GF-D8 (cell line): ENCODE measurements at regions not wholly inside any gene's neighbourhood (a gene's known extent, or its start where the extent isn't known, plus 50 kb on each side); places are given as distances from the start of the nearest gene placed in this dataset.
"Not testable (repeated sequence)": the region's sequence is repeated elsewhere in the genome, so short reads cannot be mapped to it uniquely, and the experiment has no call there.

ENCODE experiments used
- DNase-seq: peaks from one replicate; lab custom pipeline; 2025; lab: John Stamatoyannopoulos, UW

DNA sequence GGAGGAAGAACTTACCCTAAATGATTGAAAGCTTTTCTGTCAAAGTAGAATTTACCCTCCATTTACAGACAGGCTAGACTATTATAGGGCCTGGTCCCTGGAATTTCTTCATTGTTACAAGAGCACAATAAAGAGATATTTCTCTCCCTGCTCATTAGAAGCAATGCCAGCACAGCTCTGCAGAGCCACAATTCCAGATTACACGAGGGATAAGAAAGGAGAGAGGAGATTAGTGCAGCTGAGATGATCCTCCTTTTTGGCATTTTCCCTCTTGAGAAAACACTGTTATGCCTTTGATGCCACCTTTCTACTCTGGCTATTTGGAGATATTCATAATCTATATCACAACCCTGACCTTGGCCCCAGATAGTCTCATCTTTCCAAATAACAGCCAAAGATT is 1119.5 kb upstream of the TMPRSS15 start:
- no peak for DNase-seq

DNA sequence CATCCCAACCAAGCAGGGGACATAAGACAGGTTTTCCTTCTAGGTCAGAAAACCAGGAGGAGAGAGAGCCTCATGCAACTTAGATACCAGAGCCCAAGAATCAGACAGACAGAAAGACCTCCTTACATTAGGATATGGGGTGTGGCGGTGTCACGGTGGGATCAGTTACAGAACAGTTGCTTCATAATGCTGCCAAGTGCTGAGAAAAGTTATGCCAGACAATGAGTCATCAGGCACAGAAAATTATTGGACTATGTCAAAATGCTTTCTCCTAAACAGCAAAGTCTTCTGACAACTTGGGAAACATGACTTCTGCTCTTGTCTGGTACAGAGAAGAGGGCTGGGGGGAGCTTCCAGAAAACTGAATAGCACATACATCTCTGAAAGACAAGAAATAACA is 1120.2 kb upstream of the TMPRSS15 start:
- no peak for DNase-seq

DNA sequence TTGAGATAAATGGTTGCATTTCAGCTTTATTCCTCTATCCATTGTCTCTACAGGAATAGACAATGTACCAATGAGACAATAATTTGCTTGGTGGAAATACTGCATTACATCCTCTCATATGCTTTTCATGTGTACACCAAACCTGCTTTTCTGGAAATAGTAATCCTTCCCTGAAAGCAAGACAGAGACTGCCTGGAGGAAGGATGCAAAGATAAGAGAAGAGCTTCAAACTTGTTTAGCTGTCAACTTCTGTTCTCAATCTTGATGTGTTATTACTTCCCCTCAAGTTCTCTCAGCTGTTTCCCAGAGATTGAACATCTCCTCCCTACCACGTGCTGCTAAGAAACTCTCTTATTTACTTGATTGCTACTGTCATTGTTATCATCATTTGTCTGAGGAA is 1125.4 kb upstream of the TMPRSS15 start:
- no peak for DNase-seq

DNA sequence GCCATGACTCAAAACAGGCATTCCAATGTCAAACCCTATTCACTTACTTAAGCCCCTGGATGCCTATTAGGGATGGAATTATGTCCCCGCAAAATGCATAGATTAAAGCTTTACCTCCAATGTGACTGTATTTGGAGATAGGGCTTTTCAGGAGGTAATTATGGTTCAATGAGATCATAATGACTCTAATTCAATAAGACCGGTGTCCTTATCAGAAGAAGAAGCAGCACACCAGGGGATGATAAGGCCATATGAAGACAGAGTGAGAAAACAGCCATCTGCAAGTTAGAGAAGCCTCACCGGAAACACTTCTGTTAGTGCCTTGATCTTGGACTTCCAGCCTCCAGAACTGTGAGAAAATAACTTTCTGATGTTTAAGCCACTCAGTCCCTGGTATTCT is 1131.8 kb upstream of the TMPRSS15 start:
- no peak for DNase-seq

DNA sequence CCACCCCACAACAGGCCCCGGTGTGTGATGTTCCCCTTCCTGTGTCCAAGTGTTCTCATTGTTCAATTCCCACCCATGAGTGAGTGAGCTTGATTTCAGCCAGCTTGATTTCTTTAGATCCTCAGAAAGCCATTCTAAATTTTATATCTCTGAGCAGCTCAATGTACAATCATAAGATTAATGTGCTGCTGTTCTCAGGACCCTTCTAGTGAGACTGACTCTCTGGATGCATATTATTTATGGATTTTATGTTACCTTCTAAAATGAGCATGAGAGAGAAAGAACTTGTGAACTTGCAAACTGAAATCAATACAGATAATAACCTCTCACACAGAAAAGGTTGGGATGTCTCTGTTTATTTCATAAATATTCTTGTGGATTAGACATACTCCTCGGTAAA is 1133.5 kb upstream of the TMPRSS15 start:
- no peak for DNase-seq

DNA sequence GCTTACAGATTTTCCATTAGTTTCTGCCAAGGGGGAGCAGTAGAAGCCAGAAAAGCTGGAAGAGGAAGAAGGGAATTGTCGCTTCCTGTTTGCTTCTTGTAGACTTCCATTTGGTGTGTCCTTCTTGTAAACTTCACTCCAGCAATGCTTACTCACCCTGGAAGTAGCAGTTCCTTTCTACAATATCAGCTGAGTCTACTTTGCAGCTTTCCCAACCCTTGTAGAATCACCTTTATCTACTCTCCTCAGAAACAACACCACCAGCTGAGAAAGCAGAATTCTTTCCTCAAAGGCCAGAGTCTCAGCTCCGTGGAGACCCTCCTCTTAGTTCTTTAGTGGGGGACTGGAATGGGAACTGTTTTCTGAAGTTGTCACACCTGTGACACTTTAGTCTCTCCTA is 1136.7 kb upstream of the TMPRSS15 start:
- no peak for DNase-seq

DNA sequence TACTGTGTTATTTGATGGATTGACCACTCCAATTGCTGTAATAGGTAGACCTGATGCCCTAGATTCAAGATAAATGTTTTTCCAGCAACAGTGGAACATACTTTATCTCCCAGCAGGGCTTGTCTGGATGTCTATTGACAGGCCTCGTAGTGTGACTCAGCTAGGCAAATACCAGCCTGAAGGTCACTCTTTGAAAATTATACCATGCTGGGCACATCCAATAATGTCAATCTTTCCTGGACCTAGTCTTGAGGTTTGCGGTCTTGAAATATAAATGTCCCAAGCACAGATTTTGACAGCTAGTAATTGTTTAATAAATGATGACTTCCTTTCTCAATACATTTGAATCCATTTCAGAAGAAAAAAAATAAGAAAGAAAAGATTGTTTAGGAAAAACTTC is 1138.0 kb upstream of the TMPRSS15 start:
- no peak for DNase-seq

DNA sequence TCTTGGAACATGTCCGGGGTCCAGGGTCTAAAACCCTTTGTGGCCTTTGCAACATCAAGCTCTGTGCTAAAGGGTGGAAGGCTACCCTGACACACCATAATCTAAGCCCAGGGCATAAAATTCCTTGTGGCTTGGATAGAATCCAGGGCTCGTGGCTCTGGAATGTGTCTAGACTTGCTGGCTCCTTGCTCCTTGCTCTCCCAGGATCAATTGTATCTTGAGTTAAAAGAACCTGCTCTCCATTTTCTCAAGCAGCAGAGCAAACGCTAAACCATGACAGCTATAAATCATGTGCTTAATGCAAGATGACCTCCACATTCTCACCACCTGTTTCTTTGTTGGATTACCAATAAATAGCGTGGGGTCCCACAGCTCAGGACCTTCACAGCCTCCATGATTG is 1140.9 kb upstream of the TMPRSS15 start:
- not testable (repeated sequence) for DNase-seq

DNA sequence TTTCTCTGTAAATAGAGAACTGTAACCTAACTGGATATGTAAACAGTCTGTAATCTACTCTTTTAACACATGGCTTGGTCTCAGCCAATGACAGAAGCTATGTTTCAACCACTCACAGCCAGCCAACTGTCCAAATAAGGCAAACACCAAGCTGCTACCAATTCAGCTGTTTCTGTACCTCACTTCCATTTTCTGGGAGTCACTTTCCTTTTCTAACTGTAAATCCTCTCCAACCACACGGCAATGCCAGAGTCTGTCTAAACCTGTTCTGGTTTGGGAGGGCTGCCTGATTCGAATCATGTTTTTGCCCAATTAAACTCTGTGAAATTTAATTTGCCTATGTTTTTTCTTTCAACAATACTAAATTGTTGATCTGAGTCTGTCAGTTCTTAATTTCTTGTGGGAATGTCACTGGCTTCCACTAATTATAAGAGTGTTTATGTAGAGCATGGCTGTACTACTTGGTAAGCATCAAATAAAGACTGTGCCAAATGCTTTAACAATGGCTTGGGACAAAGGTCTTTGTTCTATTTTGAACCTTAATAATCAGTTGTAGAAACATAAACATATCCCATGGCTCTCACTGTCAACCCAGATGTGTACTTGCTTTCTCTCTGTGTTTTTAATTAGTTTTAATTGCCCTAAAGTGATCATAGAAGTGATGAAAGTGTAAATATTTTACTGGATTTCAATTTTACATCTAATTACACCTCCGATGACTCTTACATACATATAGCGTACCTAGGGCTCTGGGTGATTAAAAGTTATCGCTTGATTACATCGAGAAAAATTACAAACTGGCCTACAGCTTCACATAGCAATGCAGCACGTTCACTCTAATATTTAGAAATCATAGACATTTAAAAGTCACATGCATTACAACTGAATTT is 1144.6 kb upstream of the TMPRSS15 start:
- DNase-seq: no peak

DNA sequence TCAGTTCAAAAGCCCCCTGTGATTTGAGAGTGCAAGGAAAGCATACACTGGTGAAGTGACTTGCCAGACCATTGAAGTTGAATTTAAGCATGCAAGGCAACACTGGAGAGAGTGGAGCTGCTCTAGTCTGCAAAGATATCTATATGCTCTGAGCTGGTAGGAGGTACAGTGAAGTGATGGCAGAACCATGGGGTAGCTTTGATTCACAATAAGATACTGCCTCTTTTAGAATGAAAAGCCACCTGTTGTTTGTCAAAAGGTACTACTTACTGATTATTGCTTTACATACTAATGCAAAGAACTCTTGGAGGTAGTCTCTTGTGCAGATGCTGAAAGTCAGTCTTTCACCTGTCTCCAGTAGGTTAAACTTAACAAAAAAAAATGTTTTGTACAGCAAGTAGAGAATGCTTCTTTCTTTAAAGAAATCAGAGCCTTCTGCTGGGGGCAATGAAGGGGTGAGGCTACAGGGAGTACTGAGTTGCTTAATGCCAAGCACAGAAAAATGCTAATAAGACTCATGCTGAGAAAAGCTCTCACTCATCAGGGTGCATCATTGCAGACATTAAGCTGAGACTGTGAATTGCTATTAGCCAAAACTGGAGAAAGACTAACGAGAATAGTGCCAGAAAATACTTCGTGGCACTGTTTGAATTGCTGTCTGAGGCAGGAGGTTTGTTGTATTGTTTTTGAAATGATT is 1150.5 kb upstream of the TMPRSS15 start:
- no peak for DNase-seq

DNA sequence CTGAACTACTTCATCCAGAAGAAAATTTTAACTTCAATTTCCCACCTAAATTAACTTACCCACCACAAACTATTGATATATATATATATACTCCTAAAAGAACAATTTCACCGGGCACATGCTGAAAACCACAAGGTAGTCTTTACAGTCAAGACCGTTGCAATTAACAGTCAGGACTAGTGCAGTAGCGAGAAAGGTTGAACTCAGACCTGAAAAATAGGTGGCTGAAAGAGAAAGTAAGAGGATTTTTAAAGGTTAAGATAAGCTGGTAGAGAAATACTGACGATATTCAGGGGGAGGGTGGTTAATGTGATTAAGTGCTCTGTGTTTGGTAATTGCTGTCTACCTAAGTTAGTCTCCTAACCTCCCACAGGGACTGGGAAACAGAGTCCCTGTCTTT is 1153.5 kb upstream of the TMPRSS15 start:
- DNase-seq: no peak

DNA sequence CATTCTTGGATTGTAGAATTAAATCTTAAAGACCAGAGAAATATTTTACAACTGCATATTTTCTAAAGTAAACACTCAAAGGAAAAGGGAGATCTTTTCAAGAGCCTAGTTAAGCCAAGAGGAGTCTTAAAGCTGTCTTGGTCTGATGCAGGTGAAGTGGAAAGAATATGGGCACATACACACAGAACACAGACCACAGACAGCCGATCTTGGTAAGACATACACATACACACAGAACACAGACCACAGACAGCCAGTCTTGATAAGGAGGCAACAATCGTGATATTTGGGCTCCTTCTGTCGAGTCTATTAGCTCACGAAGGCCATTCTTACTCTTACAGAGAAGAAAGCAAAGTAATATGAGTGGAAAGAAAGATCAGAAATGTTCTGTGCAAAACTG is 1153.9 kb upstream of the TMPRSS15 start:
- no peak for DNase-seq

DNA sequence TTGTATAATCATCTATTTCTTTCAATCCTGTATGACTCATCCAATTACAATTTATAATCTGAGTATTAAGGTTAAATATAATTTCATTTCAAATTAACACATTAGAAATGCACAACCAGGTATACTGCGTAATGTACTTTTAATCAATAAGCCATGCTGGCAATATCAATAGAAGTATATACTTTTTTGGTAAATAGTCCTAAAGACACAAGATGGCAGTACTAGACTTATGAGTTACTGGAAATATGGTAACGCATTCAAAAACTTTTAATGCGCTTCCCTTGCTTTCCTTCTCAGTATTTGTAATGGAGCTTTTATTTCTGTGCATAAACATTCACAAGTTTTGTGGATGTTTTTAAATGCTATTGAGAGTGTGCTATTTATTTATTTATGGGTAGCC is 1162.0 kb upstream of the TMPRSS15 start:
- DNase-seq: no peak

DNA sequence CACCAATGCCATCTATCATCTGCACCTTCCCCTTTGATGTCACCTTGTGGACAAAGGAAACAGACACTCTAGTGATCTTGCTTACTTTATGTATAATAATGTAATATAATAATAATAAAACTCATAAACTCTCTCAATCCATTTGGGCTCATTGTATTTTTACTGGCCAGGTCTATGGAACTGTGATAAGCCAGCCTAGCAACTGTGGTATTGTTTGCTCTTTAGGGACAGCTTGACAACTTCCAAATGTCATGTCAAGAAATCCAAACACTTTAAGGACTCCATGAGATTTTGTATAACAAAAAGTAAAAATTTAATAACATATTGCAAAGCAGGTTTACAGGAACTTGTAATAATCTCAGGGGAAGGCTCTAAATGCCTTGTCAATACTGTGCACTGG is 1163.4 kb upstream of the TMPRSS15 start:
- no peak for DNase-seq

DNA sequence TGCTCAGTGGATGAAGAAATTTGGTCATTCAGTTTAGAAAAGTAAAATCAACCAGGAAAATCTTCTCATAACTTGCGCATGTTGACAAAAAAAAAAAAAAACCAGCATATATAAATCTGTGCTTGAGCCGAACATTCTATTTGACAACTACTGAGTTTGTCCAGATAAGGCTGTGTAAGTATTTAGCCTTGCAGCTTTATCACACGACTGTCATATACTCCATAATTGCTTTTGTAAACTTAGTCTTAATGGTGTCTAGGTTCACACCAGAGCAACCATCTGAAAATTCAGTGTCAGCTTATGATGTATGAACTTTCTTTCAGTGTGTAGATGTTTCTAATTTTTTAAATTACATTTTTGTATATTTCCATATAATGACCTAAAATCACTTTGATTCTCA is 1173.8 kb upstream of the TMPRSS15 start:
- no peak for DNase-seq

DNA sequence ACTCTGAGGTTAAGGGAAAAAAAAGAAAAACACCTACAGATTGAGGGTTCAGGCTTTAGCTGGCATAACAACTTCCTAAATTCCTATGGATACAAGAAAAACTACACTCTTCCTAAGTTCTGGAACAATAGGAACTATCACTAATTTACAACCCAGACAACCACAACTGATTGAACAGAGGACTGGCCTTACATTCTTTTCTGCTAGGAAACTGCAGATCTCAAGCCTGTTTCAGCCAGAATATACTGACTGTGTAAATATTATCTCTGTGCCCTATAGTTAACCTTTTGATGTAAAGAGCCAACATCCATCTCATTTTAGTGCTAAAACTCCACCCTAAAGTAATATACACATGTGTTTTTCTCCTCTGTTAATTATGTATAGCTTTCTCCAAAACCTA is 1186.5 kb upstream of the TMPRSS15 start:
- no peak for DNase-seq

DNA sequence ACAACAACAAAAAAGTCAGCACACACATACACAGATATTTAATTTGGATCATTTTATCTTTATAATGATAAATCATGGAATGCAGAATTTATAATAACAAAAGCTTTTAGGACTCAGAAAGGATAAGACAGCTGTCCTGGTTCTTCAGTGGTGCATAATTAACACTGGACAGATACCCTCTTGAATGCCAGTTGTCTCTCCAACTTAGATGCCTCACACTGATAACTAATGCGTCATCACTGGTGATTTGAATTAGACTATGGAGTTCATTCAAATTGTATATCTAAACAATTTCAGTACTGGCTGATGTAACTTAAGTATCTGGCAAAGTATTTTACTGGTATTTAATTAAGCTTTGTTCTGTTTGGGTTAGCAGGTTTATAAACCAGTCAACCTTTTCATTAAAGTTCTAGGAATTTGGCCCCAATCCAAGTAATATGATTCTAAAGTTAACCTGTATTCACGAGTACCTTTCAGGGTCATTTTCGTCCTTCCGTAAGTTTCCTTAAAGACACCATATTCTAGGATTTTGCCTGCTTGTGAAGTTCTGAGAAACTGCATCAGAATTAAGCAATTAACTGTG is 1199.5 kb upstream of the TMPRSS15 start:
- no peak for DNase-seq

DNA sequence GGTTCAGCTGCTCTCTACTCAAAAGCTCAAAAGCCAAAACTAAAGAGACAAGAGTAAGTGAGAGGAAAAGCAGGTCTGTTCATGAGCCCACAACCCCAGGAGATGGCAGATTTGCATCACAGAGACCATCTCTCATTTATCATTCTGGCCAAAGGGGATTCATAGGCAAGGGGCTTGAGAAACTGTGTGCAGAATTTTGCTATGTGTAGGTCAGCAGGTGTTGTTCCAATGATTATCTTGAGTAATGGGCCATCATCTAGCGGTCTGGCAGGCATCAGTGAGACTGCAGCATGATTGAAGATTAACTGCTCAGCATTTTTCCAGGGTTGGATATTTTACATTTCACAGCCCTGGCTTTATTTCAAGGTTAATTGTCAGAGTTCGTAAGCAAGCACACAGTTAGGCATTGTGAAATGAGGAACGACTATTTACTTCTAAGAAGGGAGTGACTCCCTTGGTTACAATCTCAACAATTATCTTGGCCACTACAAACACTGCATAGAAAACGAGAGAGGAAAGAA is 1204.6 kb upstream of the TMPRSS15 start:
- DNase-seq: peak; percentile 37

DNA sequence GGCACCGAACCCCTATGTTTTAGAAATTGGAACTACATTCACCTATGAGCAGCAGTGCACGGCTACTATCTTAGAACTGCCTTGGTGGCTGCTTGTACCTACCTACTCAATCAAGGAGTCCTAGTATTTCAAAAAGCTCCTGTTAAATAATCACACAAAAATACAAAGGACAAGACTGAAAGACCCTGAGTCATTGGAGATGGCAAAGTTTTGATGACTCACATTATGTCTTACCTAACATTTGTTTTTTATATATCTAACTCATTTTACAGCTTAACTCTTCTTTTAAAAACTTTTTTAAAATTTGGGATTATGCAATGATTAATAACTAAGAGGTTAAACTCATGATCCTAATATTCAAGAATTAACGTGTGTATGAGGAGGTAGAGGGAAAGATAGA is 1206.0 kb upstream of the TMPRSS15 start:
- DNase-seq: no peak

DNA sequence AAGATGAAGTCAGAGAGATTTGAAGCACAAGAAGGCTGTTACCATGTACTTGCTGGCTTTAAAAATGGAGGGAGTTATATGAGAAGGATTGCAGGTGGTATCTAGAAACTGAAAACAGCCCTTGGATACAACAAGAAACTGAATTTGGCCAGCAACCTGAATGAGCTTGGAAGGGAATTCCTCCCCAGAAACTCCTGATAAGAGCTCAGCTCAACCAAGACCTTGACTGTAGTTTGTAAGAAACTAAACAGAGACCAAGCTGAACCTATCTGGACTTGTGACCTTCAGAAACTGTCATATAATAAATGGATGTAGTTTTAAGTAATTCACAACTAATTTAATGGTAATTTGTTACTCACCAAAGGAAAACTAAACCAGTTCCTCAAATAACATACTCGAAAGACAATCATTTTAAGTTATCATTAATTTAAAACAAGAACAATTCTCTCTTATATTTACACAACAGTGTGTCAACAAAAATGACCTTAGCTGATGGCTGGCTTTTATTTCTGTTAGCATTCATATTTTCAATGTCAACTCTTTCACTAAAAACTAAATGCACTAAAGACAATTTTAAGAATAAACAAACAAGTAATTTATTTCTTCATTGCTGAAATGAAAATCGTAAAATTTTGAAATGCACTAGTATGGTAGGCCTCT is 1218.4 kb upstream of the TMPRSS15 start:
- no peak for DNase-seq

DNA sequence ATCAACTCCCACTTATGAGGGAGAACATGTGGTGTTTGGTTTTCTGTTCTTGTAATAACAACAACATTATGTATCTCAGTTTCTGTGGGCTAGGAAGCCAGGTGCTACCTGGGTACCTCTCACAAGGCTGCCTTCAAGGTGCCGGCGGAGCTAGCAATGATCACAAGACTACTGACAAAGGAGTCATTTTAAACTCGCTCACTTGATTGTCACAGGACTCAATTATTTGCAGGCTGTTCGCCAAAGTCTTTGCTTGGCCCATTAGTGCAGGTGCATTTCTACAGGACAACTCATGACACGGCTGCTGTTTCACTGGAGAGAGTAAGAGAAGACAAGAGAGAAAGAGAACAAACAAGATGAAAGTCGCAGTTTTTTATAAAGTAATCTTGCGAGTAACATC is 1237.4 kb upstream of the TMPRSS15 start:
- DNase-seq: no peak

DNA sequence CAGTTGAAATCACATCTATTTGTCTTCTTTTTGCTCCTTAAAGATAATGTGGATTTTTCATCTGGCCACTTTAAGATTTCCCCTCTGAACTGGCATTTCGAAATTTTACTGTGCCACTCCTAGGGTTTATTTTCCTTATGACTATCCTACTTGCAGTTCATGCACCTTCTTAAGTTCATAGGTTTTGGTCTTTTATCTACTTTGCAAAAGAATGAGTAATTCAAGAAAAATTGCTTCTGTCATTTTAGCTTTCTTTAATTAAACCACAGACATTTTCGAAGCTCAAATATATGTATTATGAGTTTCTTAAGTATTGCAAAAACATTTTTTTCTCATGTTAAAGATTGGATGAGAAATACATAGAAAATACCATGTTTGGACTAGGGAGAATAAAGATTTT is 1244.8 kb upstream of the TMPRSS15 start:
- no peak for DNase-seq
